ENCODE measurements at regions not wholly inside any gene's neighbourhood (a gene's known extent, or its start where the extent isn't known, plus 50 kb on each side); places are given as distances from the start of the nearest gene placed in this dataset.

GRCh38 chr17:79500745-79501618 is 109.9 kb downstream of the RBFOX3 start:
- no peak for DNase-seq

DNA sequence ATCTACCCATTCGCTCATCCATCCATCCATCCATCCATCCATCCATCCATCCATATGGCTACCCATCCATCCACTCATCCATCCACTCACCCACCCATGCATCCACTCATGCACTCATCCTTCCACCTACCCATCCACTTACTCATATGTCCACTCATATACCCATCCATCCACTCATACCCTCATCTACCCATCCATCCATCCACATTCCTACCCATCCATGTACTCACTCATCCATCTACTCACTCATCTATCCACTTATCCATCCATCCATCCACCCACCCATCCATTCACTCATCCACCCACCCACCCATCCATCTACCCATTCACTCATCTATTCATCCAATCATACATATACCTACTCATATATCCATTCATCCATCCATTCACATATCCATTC is 112.0 kb downstream of the RBFOX3 start:
- DNase-seq: no peak

DNA sequence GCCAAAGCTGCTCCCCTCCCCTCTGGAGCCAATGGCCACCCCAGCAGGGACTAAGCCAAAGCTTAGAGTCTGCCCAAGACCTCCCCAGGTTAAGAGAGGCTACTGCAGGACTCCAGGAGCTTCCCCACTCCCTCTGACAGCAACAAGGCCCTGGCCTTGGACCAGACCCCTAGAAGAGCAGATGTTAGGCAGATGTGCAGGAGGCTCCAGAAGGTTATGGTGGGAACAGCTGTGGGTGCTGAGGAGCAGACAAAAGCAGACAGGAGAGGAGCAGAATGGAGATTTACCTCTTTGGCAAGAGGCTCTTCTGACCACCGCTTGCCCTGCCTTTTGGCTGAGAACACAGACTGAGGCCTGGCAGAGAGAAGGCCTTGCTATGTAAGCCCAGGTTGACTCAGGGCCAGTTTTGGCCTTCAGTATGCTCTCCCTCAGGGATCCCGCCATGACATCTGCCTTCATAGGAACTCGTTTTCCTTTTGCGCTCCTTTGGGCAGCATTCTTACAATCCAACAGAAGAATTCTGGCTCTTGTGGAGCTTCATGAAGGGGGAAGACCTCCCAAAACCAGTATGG is 113.0 kb downstream of the RBFOX3 start:
- no peak for DNase-seq

DNA sequence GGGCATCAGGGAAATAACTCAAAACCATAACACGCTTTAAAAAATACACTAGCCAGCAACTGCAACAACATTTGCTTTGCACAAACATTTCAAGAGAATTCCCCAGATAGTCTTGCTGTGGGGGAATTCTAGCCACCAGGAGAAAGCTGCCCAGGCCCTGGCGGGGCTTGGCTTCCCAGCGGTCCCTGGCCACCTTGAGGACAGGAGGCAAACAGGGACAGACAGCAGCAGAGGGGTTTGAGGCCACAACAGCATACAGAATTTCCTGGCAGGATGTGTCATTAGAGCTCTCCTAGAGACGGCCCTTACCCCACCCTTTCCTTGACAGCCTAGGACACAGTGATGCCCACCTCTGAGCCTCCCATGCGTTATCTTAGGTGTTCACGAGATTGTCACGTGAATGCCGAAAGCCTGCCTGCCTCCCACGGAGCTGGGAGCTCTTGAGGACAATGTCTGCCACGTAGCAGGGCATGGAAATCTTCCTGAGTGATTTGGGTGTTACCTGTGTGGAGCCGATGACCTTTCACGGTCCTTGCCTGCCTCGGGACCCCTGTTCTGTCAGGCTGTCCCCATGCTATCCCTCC is 114.3 kb downstream of the RBFOX3 start:
- DNase-seq: no peak

- no peak for DNase-seq
These were observed 115.2 kb downstream of the RBFOX3 start for GRCh38 chr17:79495665-79496064.

DNA sequence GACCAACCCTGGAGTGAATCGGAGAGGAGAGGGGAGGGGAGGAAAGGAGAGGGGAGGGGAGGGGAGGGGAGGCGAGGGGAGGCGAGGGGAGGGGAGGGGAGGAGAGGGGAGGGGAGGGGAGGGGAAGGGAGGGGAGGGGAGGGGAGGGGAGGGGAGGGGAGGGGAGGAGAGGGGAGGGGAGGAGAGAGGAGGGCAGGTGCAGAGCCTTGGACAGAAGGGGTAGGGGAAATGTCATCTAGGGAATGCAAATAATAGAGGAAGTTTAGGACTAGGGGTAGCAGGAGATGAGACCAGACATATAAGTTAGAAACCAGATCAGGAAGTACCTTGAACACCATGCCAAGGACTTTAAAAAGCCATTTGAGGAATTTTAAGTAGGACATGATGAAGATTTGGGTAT is 119.8 kb downstream of the RBFOX3 start:
- no peak for DNase-seq

DNA sequence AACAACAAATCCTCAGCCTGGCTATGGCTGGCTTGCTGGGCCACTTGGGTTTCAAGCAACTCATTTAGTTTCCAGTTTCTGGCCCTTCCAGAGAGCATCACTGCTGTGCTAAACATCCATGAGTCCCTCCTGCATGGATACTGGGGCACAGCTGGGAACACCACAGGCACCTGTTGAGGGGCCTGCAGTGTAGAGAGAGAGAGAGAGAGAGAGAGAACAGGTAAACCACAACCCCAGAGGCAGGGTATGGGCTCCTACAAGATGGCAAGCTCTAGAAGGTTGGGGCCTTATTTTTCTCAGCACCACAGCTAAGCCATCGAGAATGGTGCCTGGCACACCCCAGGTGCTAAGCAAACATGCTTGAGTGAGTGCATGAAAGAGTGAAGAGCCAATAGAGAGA is 120.3 kb downstream of the RBFOX3 start:
- DNase-seq: no peak

DNA sequence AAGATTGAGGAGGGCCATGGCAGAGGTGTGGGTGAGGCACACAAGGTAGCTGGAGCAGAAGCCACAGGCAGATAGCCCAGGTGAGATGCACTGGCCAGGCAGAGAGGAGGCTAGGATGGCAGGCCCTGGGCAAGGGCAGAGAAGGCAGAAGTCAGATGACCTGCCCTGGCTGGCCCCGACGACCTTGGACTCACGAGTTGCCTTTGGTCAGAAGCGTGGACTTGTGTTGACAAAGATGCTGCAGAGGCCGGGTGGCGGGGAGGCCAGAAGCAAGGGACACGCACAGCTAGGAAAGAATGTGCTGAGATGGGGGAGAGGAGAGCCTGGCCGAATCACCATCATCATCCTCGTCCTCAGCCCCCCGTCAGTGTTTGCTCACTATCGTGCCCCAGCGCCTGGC is 123.7 kb downstream of the RBFOX3 start:
- DNase-seq: no peak

DNA sequence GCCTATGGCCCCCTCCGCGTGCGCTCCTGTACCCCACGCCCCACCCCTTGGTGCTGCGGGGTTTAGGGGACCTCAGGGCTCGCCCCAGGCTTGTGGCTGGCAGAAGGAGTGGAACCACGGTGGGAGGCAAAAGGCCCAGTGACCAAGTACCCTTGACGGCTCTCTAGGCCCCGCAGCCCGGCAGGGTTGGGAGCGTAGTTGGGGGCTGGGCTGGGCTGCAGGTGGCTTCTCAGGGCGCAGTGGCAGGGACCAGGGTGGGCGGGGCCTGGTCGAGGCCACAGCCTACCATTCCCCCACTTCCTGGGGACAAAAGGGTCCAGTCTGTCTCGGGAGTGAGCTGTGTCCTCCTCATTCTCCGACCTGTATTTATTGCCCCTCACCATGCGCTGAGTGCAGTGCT is 124.9 kb downstream of the RBFOX3 start:
- DNase-seq: no peak

GRCh38 chr17:79485419-79485985 is 125.3 kb downstream of the RBFOX3 start:
- no peak for DNase-seq

DNA sequence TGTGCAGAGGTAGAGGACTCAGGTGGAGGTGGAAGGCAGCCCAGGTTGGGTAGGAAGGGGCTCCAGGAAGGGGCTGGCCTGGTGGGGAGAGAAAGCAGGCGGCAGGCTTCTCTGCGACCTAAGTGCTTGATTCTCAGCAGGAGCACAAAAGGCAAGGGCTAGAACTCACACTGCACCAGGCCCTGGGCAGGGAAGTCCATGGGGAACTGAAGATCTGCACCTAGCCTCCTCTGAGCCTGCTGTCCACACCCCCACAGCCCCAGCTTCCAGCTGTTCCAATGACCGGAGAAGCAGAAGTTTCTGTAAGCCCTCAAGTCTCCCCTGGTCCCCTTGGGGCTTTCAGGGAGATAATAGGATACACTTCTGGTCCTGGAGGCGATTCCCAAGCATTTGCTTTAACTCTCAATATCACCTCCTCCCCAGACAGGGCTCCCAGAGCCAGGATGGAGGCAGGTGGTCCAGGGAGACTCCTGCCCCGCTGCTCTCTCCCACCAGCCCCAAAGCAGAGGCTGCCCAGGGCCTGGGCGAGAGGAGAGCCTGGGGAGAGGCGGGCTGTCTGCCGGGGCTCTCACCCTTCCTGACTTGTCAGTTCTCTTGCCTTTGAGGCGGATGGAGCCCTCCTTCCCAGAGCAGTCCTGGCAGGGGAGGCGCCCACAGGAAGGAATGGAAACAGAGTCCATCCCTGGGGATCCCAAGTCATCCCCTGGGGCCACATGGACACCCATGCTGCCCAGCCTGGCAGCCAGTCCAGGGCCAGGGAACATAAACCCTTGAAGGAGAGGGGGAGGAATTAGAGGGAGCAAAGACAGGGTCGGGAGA is 126.0 kb downstream of the RBFOX3 start:
- no peak for DNase-seq

DNA sequence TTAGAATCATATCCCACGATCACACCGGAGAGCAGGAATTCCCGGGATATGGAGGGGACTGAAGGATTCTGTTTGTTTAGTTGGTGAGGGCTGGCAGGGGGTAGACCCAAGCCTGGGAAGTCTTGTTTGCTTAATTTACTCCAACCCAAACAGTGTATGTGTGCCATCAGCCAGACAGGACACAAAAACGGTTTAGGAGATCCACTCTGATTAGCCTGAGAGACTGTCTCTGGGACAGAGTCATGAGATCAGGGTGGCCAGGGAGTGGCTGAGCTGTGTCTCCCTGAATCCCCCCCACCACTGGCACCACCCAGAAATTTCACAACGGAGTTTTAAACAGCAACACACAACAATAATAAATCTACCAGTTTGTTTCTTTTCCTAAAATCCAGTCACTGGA is 127.0 kb downstream of the RBFOX3 start:
- DNase-seq: no peak

DNA sequence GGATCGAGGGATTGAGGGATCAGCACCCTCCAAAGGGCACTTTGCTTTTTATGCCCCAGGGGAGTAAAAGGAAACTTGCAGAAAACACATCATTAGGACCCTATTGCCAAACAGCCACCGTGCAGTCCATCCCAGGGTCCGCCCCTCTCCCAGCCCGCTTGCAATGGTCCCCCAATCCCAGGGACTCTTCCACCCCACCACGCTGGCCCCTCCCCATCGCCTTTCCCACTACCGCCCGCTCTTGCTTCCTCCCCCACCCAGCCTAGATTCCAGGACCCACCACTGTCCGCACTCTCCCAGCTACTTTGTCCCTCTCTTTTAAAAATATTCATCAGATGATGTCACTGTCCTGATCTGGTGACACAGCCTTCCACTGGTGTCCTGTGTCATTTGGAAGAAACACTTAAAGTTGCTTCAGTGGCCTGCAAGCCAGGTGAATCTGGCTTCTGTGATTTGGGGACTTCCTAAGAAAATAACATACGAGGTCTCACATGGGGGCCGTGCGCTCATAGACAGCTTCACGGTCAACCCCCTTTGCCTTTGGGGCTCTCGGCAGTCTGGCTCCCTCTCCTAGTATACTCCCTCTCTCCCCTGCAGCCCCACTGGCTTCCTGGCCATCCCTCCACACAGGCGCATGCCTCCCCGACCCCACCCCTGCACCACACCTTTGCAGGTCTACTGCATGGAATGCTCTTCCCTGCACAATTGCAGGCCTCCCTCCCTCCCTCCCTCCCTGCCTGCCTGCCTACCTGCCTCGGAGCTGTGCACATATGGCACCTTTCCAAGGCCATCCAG is 127.9 kb downstream of the RBFOX3 start:
- no peak for DNase-seq

- DNase-seq: no peak
These were observed 131.0 kb downstream of the RBFOX3 start for GRCh38 chr17:79479876-79480275.

DNA sequence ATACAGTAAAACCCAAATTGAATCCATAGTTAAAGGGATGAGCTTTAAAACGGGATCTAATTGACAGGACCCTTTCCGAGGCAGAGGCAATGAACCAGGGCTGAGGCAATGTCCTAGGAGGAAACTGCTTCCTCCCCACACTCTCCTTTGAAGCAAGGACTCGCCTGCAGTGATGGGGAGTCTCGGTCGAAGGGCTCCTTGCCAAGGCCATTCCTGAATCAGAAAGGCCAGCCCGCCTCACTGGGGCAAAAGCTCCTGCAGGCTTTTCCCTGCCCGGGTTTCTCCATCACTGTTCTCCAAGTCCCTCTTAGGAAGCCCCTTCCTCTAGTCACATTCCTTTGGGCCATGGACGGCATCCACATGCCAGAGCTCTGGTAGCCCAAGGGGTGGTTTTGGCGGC is 132.0 kb downstream of the RBFOX3 start:
- no peak for DNase-seq

- no peak for DNase-seq
These were observed 132.8 kb downstream of the RBFOX3 start for GRCh38 chr17:79478051-79478461.

DNA sequence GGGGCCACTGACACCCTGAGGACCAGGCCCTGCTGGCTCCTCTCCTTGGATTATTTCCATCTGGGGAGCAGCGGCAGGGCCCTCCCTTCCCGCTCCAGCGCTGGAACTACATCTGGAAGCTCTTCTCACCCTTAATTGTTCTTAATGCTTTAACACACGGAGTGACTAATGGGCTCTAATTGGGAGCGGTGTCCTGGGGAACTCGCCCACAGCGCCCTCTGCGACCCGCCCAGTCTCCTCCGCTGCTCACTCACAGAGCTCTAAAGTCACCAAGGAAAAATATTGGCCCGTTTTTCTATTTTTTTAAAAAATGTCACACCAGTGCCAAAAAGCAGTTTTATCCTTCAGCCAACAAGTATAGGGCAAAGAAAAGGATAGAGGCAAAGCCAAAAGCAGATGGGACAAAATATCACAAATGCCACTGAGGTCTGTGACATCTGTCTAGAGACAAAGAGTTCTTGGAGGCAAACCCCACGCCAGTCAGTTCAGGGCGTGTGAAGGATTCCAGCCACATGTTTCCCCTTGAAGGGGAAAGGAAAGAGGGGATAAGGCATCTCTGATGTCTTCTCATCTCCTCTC is 134.7 kb downstream of the RBFOX3 start:
- DNase-seq: no peak

DNA sequence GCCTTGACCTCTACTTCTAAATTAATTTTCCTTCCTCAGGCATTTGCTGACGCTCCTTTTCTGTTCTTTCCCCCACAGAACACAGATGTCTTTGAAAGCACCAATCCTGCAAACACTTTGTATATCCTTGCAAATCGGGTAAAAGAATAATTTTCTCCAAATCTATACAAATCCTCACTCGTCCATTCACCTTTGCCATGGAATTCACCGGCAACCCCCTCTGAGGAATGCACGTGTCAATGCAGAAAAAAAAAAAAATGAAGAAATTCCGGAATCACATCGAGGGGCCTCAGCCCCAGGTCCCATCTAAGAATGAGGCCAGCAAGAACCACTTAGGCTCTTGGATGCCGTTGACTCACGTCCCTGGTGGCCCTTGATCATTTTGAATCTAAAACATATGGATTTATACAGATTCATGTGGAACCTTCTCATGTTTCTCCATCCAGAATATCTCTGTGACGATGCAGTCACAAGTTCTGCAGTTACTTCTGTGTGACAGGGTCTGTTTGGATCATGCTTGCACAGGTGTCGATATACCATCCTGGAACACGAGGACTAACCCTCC is 136.9 kb downstream of the RBFOX3 start:
- DNase-seq: no peak

- no peak for DNase-seq
These were observed 137.6 kb downstream of the RBFOX3 start for GRCh38 chr17:79473111-79473875.

- no peak for DNase-seq
These were observed 140.1 kb downstream of the RBFOX3 start for GRCh38 chr17:79470754-79471153.

GRCh38 chr17:79469646-79470045 is 141.2 kb downstream of the RBFOX3 start:
- DNase-seq: no peak
